ENCODE measurements at regions not wholly inside any gene's neighbourhood (a gene's known extent, or its start where the extent isn't known, plus 50 kb on each side); places are given as distances from the start of the nearest gene placed in this dataset.

GRCh38 chr13:99693852-99694611 is 192.8 kb downstream of the TM9SF2 start:
- H3K27me3 ChIP-seq = peaks cover 0 to 3% (median 0%) of the 10 kb centered on the region in 3 donors
- H3K4me3 ChIP-seq = no peak overlapping the region
- TF ChIP-seq POLR2A (IDR thresholded peaks at IDR 0.05) = no peak
- TF ChIP-seq EP300 (IDR thresholded peaks at IDR 0.05) = no peak
- TF ChIP-seq, protein P1, sequence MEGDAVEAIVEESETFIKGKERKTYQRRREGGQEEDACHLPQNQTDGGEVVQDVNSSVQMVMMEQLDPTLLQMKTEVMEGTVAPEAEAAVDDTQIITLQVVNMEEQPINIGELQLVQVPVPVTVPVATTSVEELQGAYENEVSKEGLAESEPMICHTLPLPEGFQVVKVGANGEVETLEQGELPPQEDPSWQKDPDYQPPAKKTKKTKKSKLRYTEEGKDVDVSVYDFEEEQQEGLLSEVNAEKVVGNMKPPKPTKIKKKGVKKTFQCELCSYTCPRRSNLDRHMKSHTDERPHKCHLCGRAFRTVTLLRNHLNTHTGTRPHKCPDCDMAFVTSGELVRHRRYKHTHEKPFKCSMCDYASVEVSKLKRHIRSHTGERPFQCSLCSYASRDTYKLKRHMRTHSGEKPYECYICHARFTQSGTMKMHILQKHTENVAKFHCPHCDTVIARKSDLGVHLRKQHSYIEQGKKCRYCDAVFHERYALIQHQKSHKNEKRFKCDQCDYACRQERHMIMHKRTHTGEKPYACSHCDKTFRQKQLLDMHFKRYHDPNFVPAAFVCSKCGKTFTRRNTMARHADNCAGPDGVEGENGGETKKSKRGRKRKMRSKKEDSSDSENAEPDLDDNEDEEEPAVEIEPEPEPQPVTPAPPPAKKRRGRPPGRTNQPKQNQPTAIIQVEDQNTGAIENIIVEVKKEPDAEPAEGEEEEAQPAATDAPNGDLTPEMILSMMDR (IDR thresholded peaks at IDR 0.05) = no peak
- no peak for TF ChIP-seq POLR2AphosphoS5 (IDR thresholded peaks at IDR 0.05)
- intact Hi-C loops (cut with DNase I; ENCODE audit: low total_unique reads) = no loop called here
- H3K9me3 ChIP-seq = no peaks in the 10 kb centered on the region
- no peak for DNase-seq
- H3K36me3 ChIP-seq = no peaks in the 10 kb centered on the region
- 72 to 75% (median 73%) methylated on average over 11 of the region's 11 CpGs for WGBS, 5 donors
- H3K27ac ChIP-seq = no peak overlapping the region
- no peaks in the 10 kb centered on the region for H3K4me1 ChIP-seq

- Histone ChIP-seq H3K27ac (no peak overlapping the region), H3K27me3 (peaks cover 0 to 3% (median 0%) of the 10 kb centered on the region in 3 donors), H3K4me1 (no peaks in the 10 kb centered on the region), H3K9me3 (no peaks in the 10 kb centered on the region), H3K4me3 (no peak overlapping the region), H3K36me3 (no peaks in the 10 kb centered on the region)
- DNase-seq = no peak
- 42 to 61% (median 49%) methylated on average over 3 of the region's 3 CpGs for WGBS, 5 donors
- intact Hi-C loops (cut with DNase I; ENCODE audit: low total_unique reads) = no loop called here
- TF ChIP-seq EP300 (IDR thresholded peaks at IDR 0.05) (no peak), POLR2AphosphoS5 (IDR thresholded peaks at IDR 0.05) (no peak), POLR2A (IDR thresholded peaks at IDR 0.05) (no peak)
- TF ChIP-seq, protein P1 (IDR thresholded peaks at IDR 0.05) = no peak
These were observed 192.1 kb downstream of the TM9SF2 start for GRCh38 chr13:99693351-99693750.

DNA sequence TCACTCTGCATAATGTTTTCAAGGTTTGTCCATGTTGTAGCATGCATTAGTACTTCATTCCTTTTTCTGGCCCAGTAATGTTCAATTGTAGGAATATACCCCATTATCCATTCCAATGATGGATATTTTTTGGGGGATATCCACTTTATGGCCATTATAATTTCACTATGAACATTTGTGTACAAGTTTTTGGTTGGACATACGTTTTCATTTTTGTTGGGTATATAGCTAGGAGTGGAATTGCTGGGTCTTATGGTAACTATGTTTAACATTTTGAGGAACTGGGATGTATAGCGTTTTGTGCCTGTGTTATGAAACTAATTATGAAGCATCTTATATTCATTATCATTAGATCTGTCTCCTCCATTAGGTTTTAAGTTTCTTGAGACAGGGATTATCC is 191.6 kb downstream of the TM9SF2 start:
- Histone ChIP-seq H3K27ac (no peak overlapping the region), H3K9me3 (no peaks in the 10 kb centered on the region), H3K36me3 (no peaks in the 10 kb centered on the region), H3K27me3 (peaks cover 0 to 3% (median 0%) of the 10 kb centered on the region in 3 donors), H3K4me3 (no peak overlapping the region), H3K4me1 (no peaks in the 10 kb centered on the region)
- no peak for TF ChIP-seq EP300 (IDR thresholded peaks at IDR 0.05)
- TF ChIP-seq POLR2A (IDR thresholded peaks at IDR 0.05) = no peak
- TF ChIP-seq, protein P1 (IDR thresholded peaks at IDR 0.05) = no peak
- no peak for TF ChIP-seq POLR2AphosphoS5 (IDR thresholded peaks at IDR 0.05)
- WGBS, 5 donors = 84 to 95% (median 90%) methylated on average over 2 of the region's 2 CpGs
- intact Hi-C loops (cut with DNase I; ENCODE audit: low total_unique reads) = no loop called here
- DNase-seq = no peak

GRCh38 chr13:99691552-99691951 is 190.3 kb downstream of the TM9SF2 start:
- no peak for TF ChIP-seq POLR2AphosphoS5 (IDR thresholded peaks at IDR 0.05)
- no peak for TF ChIP-seq POLR2A (IDR thresholded peaks at IDR 0.05)
- TF ChIP-seq, protein P1 (IDR thresholded peaks at IDR 0.05) = no peak
- TF ChIP-seq EP300 (IDR thresholded peaks at IDR 0.05) = no peak
- no peak for DNase-seq
- Histone ChIP-seq H3K4me1 (no peaks in the 10 kb centered on the region), H3K4me3 (no peak overlapping the region), H3K36me3 (no peaks in the 10 kb centered on the region), H3K9me3 (no peaks in the 10 kb centered on the region), H3K27me3 (peaks cover 0 to 3% (median 0%) of the 10 kb centered on the region in 3 donors), H3K27ac (no peak overlapping the region)
- 60 to 71% (median 68%) methylated on average over 7 of the region's 7 CpGs for WGBS, 5 donors
- intact Hi-C loops (cut with DNase I; ENCODE audit: low total_unique reads) = no loop called here
